ENCODE measurements at regions not wholly inside any gene's neighbourhood (a gene's known extent, or its start where the extent isn't known, plus 50 kb on each side); places are given as distances from the start of the nearest gene placed in this dataset.

- TF ChIP-seq, protein P1, sequence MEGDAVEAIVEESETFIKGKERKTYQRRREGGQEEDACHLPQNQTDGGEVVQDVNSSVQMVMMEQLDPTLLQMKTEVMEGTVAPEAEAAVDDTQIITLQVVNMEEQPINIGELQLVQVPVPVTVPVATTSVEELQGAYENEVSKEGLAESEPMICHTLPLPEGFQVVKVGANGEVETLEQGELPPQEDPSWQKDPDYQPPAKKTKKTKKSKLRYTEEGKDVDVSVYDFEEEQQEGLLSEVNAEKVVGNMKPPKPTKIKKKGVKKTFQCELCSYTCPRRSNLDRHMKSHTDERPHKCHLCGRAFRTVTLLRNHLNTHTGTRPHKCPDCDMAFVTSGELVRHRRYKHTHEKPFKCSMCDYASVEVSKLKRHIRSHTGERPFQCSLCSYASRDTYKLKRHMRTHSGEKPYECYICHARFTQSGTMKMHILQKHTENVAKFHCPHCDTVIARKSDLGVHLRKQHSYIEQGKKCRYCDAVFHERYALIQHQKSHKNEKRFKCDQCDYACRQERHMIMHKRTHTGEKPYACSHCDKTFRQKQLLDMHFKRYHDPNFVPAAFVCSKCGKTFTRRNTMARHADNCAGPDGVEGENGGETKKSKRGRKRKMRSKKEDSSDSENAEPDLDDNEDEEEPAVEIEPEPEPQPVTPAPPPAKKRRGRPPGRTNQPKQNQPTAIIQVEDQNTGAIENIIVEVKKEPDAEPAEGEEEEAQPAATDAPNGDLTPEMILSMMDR (IDR thresholded peaks at IDR 0.05), result no peak
- ATAC-seq (no peak), DNase-seq (peak; percentile 46)
- peaks cover 10% of the 10 kb centered on the region for H3K27me3 ChIP-seq
- H3K4me1 ChIP-seq, result no peaks in the 10 kb centered on the region
- no peaks in the 10 kb centered on the region for H3K9me3 ChIP-seq
- H3K36me3 ChIP-seq, result no peaks in the 10 kb centered on the region
- H3K4me3 ChIP-seq, result no peak overlapping the region
- intact Hi-C loops (cut with DNase I), result no loop called here
- H3K27ac ChIP-seq, result no peak overlapping the region
Measured at GRCh38 chr20:63123331-63123741, 92.6 kb downstream of the YTHDF1 start.

DNA sequence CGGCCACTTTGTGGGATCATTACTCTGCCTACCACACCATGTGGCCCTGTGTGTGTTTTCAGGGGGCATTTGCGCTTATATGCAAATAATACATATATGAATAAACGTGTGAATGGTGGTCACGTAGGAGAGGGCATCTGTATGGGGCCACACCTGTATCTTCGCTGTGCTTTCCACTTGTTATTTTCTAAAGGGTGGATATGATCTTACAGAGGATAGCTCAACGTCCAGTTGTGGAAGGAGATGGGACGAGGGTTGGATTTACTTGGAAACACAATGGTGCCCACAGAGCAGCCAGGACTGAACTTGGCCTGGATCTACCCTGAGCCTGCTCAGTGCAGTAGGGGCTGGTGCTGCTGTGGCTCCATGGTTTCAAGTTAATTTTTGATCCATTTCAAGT is 93.3 kb downstream of the YTHDF1 start:
- H3K9me3 ChIP-seq, result no peaks in the 10 kb centered on the region
- TF ChIP-seq, protein P1 (IDR thresholded peaks at IDR 0.05), result no peak
- no peaks in the 10 kb centered on the region for H3K36me3 ChIP-seq
- H3K27me3 ChIP-seq, result peaks cover 10% of the 10 kb centered on the region
- no peaks in the 10 kb centered on the region for H3K4me1 ChIP-seq
- no peak overlapping the region for H3K4me3 ChIP-seq
- ATAC-seq, result no peak
- no peak overlapping the region for H3K27ac ChIP-seq
- intact Hi-C loops (cut with DNase I), result no loop called here
- DNase-seq, result no peak

DNA sequence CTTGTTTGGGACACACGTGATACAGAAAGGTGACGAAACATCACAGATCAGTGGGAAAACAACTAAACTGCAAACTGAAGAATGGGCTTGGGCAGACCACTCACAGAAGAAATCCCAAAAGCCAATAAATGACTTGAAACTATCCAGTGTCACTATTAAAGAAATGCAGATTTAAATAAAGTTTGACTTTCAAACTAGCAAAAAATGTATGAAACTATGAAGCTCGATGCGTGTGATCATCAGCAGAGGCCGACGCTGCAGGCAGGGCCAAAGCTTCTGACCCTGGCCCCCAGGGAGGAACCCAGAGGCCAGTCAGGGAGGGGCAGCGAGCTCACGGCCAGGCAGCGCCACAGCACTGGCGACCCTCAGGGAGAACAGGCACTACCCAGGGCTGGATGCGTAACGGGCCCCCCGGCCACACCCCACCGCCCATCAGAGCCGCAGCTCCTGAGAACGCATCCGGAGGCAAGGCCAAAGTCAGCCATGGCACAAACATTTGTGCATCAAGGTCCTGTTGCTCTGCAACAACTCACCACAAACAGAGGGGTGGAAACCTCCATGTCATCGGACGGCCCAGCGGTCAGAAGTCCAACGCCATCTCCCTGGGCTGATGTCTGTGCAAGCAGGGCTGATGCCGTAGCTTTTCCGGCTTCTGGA is 94.1 kb downstream of the YTHDF1 start:
- no peak for ATAC-seq
- intact Hi-C loops (cut with DNase I), result no loop called here
- DNase-seq, result peak; percentile 40
- Histone ChIP-seq H3K36me3 (no peaks in the 10 kb centered on the region), H3K27me3 (peaks cover 14% of the 10 kb centered on the region), H3K27ac (no peak overlapping the region), H3K9me3 (no peaks in the 10 kb centered on the region), H3K4me3 (no peak overlapping the region), H3K4me1 (no peaks in the 10 kb centered on the region)
- TF ChIP-seq, protein P1 (IDR thresholded peaks at IDR 0.05), result no peak

GRCh38 chr20:63121246-63121645 is 94.7 kb downstream of the YTHDF1 start:
- no peak overlapping the region for H3K27ac ChIP-seq
- peak; percentile 48 for DNase-seq
- H3K27me3 ChIP-seq, result peaks cover 20% of the 10 kb centered on the region
- H3K4me1 ChIP-seq, result no peaks in the 10 kb centered on the region
- TF ChIP-seq, protein P1 (IDR thresholded peaks at IDR 0.05), result no peak
- H3K9me3 ChIP-seq, result no peaks in the 10 kb centered on the region
- no peak overlapping the region for H3K4me3 ChIP-seq
- ATAC-seq, result no peak
- no peaks in the 10 kb centered on the region for H3K36me3 ChIP-seq
- intact Hi-C loops (cut with DNase I), result no loop called here

GRCh38 chr20:63120808-63121090 is 95.2 kb downstream of the YTHDF1 start:
- DNase-seq (no peak), ATAC-seq (no peak)
- Histone ChIP-seq H3K36me3 (no peaks in the 10 kb centered on the region), H3K27me3 (peaks cover 25% of the 10 kb centered on the region), H3K4me3 (no peak overlapping the region), H3K4me1 (no peaks in the 10 kb centered on the region), H3K27ac (no peak overlapping the region), H3K9me3 (no peaks in the 10 kb centered on the region)
- intact Hi-C loops (cut with DNase I), result no loop called here
- TF ChIP-seq, protein P1 (IDR thresholded peaks at IDR 0.05), result no peak
